ENCODE measurements at regions not wholly inside any gene's neighbourhood (a gene's known extent, or its start where the extent isn't known, plus 50 kb on each side); places are given as distances from the start of the nearest gene placed in this dataset.

DNA sequence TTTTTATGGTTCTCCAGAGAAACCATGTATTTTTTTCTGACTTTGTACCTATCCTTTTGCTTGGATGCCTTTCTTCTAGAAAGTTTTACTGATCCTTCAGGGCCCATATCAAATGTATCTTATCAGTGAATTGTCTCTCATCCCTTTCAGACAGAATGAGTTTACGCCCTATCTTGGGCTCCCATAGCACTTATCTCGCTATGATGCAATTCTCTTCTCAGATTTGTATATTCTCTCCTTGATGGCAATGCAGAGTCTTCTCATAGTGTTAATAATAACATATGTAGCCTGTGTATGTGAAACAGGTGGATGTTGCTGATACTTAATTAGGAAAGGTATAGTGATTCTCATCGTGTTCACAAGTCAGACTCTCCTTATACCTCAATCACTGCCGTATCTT is 336.2 kb downstream of the UTRN start:
- TF ChIP-seq, protein P1, sequence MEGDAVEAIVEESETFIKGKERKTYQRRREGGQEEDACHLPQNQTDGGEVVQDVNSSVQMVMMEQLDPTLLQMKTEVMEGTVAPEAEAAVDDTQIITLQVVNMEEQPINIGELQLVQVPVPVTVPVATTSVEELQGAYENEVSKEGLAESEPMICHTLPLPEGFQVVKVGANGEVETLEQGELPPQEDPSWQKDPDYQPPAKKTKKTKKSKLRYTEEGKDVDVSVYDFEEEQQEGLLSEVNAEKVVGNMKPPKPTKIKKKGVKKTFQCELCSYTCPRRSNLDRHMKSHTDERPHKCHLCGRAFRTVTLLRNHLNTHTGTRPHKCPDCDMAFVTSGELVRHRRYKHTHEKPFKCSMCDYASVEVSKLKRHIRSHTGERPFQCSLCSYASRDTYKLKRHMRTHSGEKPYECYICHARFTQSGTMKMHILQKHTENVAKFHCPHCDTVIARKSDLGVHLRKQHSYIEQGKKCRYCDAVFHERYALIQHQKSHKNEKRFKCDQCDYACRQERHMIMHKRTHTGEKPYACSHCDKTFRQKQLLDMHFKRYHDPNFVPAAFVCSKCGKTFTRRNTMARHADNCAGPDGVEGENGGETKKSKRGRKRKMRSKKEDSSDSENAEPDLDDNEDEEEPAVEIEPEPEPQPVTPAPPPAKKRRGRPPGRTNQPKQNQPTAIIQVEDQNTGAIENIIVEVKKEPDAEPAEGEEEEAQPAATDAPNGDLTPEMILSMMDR (IDR thresholded peaks at IDR 0.05; ENCODE audit: low read depth, low read length, poor library complexity, severe bottlenecking): no peak
- TF ChIP-seq EZH2phosphoT487 (IDR thresholded peaks at IDR 0.05; ENCODE audit: borderline replicate concordance, low read length): no peak
